ENCODE measurements at regions not wholly inside any gene's neighbourhood (a gene's known extent, or its start where the extent isn't known, plus 50 kb on each side); places are given as distances from the start of the nearest gene placed in this dataset.

DNA sequence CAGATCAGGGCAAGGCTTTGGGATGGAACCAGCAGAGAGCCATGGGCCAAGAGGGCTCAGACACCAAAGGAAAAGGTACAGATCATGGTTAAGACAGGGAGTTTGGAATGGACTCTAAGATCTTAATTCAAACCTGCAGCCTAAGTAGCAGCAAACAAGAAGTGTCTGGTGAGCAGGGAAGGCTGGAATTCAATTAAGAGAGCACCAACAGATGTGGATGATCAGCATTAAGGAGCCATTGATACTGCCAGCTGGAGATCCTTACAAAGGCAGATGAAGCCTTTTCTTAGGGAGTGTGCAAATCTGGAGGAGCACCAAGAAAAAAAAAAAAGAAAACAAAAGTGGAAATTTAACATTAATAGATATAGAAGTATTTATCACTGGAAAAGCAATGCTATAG is 516.8 kb downstream of the RASEF start:
- TF ChIP-seq, protein P1, sequence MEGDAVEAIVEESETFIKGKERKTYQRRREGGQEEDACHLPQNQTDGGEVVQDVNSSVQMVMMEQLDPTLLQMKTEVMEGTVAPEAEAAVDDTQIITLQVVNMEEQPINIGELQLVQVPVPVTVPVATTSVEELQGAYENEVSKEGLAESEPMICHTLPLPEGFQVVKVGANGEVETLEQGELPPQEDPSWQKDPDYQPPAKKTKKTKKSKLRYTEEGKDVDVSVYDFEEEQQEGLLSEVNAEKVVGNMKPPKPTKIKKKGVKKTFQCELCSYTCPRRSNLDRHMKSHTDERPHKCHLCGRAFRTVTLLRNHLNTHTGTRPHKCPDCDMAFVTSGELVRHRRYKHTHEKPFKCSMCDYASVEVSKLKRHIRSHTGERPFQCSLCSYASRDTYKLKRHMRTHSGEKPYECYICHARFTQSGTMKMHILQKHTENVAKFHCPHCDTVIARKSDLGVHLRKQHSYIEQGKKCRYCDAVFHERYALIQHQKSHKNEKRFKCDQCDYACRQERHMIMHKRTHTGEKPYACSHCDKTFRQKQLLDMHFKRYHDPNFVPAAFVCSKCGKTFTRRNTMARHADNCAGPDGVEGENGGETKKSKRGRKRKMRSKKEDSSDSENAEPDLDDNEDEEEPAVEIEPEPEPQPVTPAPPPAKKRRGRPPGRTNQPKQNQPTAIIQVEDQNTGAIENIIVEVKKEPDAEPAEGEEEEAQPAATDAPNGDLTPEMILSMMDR (IDR thresholded peaks at IDR 0.05): no peak
- TF ChIP-seq POLR2A (IDR thresholded peaks at IDR 0.05): no peak

Measured in esophagus squamous epithelium (tissue), 4 donors.